ENCODE measurements at regions not wholly inside any gene's neighbourhood (a gene's known extent, or its start where the extent isn't known, plus 50 kb on each side); places are given as distances from the start of the nearest gene placed in this dataset.

DNA sequence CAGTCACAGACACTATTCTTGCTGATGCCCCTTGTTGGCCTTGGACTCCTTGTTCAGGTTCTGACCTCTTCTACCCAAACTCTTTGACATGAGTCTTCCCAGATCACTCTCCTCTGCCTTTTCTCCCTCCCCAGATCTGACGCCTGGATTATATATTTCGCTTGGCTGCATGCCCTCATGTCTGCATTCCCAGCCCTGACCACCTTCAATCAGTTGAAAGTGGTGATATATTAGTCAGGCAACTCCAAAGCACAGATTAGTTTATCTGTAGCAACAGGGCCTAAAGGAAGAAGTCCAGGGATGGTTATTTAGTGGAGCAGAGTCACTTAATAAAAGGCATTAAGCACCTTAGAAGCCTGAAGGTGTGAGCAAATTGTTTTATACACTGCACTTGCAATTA is 110.0 kb upstream of the GUCA2B start:
- no peak overlapping the region for H4K91ac ChIP-seq (ENCODE audit: insufficient read length, low read depth, low read length)
- H3K27ac ChIP-seq (ENCODE audit: insufficient read length, low read depth, low read length), result no peak overlapping the region

More for the DNA sequence above, 110.0 kb upstream of the GUCA2B start:
- Histone ChIP-seq H3T11ph (ENCODE audit: low read length) (no peak overlapping the region), H3K23ac (ENCODE audit: insufficient read length, low read depth, low read length) (no peak overlapping the region), H3K9ac (ENCODE audit: extremely low read depth, insufficient read length, low read length) (no peak overlapping the region), H3K79me1 (ENCODE audit: insufficient read depth, low read depth, low read length, poor library complexity, severe bottlenecking) (no peaks in the 10 kb centered on the region), H3K9me3 (ENCODE audit: control insufficient read depth, low read depth, low read length) (no peaks in the 10 kb centered on the region), H3K4me1 (ENCODE audit: insufficient read depth, low read length) (no peaks in the 10 kb centered on the region), H2BK5ac (ENCODE audit: insufficient read length, low read length) (no peak overlapping the region), H2AK5ac (ENCODE audit: insufficient read length, low read length) (no peak overlapping the region), H3K14ac (ENCODE audit: insufficient read depth, low read length) (no peak overlapping the region), H3K56ac (ENCODE audit: insufficient read length, low read depth, low read length) (no peak overlapping the region), H3K18ac (ENCODE audit: insufficient read length, low read depth, low read length) (no peak overlapping the region), H3K4me2 (ENCODE audit: insufficient read depth, insufficient read length, low read length) (no peak overlapping the region), H2BK120ac (ENCODE audit: low read depth, low read length, poor library complexity, severe bottlenecking) (no peak overlapping the region), H3K23me2 (ENCODE audit: insufficient read length, low read depth, low read length, poor library complexity, severe bottlenecking) (no peaks in the 10 kb centered on the region), H2BK15ac (ENCODE audit: low read depth, low read length) (no peak overlapping the region), H2BK20ac (ENCODE audit: low read depth, low read length, poor library complexity, severe bottlenecking) (no peak overlapping the region), H3K79me2 (ENCODE audit: insufficient read depth, low read length) (no peaks in the 10 kb centered on the region), H4K20me1 (ENCODE audit: control insufficient read depth, insufficient read depth, insufficient read length) (no peaks in the 10 kb centered on the region), H4K8ac (replicated peaks; ENCODE audit: insufficient read length, low read depth, low read length) (no peak overlapping the region), H2BK12ac (ENCODE audit: insufficient read length, low read depth, low read length) (no peak overlapping the region), H3K4ac (ENCODE audit: low read depth, low read length) (no peak overlapping the region), H2AFZ (ENCODE audit: low read length) (no peak overlapping the region), H4K5ac (ENCODE audit: insufficient read length, low read depth, low read length) (no peak overlapping the region), H3K27me3 (ENCODE audit: insufficient read depth, low read length) (no peaks in the 10 kb centered on the region)
- Mint-ChIP-seq H3K27me3 (ENCODE audit: low read depth) (peaks cover 3% of the 10 kb centered on the region), H3K4me3 (no peak overlapping the region), H3K36me3 (ENCODE audit: insufficient read depth in 1 of 3, low read depth in 3 of 3) (no peaks in the 10 kb centered on the region), H3K27ac (no peak overlapping the region), H3K4me1 (peaks cover 7 to 11% of the 10 kb centered on the region in 2 experiments), H3K9me3 (no peaks in the 10 kb centered on the region)
- no peak for DNase-seq
- TF ChIP-seq, protein P1, sequence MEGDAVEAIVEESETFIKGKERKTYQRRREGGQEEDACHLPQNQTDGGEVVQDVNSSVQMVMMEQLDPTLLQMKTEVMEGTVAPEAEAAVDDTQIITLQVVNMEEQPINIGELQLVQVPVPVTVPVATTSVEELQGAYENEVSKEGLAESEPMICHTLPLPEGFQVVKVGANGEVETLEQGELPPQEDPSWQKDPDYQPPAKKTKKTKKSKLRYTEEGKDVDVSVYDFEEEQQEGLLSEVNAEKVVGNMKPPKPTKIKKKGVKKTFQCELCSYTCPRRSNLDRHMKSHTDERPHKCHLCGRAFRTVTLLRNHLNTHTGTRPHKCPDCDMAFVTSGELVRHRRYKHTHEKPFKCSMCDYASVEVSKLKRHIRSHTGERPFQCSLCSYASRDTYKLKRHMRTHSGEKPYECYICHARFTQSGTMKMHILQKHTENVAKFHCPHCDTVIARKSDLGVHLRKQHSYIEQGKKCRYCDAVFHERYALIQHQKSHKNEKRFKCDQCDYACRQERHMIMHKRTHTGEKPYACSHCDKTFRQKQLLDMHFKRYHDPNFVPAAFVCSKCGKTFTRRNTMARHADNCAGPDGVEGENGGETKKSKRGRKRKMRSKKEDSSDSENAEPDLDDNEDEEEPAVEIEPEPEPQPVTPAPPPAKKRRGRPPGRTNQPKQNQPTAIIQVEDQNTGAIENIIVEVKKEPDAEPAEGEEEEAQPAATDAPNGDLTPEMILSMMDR (conservative IDR thresholded peaks at IDR 0.05), result no peak
- WGBS (ENCODE audit: extremely low coverage, insufficient read length, low lambda C conversion rate), result no CpG with 5 or more reads among the region's 2 CpGs

Data from H9 (cell line).